ENCODE measurements at regions not wholly inside any gene's neighbourhood (a gene's known extent, or its start where the extent isn't known, plus 50 kb on each side); places are given as distances from the start of the nearest gene placed in this dataset.

GRCh38 chr4:24392613-24393012 lies 191.7 kb downstream of the DHX15 start:
- DNase-seq (no peak), ATAC-seq (no peak)
- Mint-ChIP-seq H3K27ac (no peak overlapping the region), H3K27me3 (ENCODE audit: low read depth) (no peaks in the 10 kb centered on the region), H3K4me1 (ENCODE audit: low read depth) (no peaks in the 10 kb centered on the region), H3K4me3 (no peak overlapping the region), H3K36me3 (ENCODE audit: low read depth) (no peaks in the 10 kb centered on the region), H3K9me3 (ENCODE audit: insufficient read depth) (no peaks in the 10 kb centered on the region)
- ChIA-PET POLR2A (no interaction called here), CTCF (no interaction called here)

- Mint-ChIP-seq H3K9me3 (ENCODE audit: insufficient read depth) (peaks cover 4% of the 10 kb centered on the region), H3K27ac (no peak overlapping the region), H3K4me1 (ENCODE audit: low read depth) (no peaks in the 10 kb centered on the region), H3K27me3 (ENCODE audit: low read depth) (peaks cover 2% of the 10 kb centered on the region), H3K36me3 (ENCODE audit: low read depth) (no peaks in the 10 kb centered on the region), H3K4me3 (no peak overlapping the region)
- DNase-seq (no peak), ATAC-seq (no peak)
- CTCF ChIA-PET, result interaction anchor here (0.7 kb wide), 1 partner anchor 10 kb away, joined by 3 read pairs; no protein-coding TSS in a partner anchor
- POLR2A ChIA-PET, result no interaction called here
These were observed 202.0 kb downstream of the DHX15 start for GRCh38 chr4:24382381-24382780.

- CTCF ChIA-PET, result no interaction called here
- POLR2A ChIA-PET, result no interaction called here
- H3K9me3 Mint-ChIP-seq (ENCODE audit: insufficient read depth), result peaks cover 4% of the 10 kb centered on the region
- no peak overlapping the region for H3K4me3 Mint-ChIP-seq
- DNase-seq (no peak), ATAC-seq (no peak)
- no peaks in the 10 kb centered on the region for H3K4me1 Mint-ChIP-seq (ENCODE audit: low read depth)
- no peak overlapping the region for H3K27ac Mint-ChIP-seq
- H3K27me3 Mint-ChIP-seq (ENCODE audit: low read depth), result peaks cover 2% of the 10 kb centered on the region
- H3K36me3 Mint-ChIP-seq (ENCODE audit: low read depth), result no peaks in the 10 kb centered on the region
These were observed 203.2 kb downstream of the DHX15 start for GRCh38 chr4:24380957-24381665.

GRCh38 chr4:24373704-24374103 lies 210.7 kb downstream of the DHX15 start:
- no peak for DNase-seq
- H3K27ac Mint-ChIP-seq, result no peak overlapping the region
- POLR2A ChIA-PET, result no interaction called here

GRCh38 chr4:24372881-24373280 lies 211.5 kb downstream of the DHX15 start:
- DNase-seq, result no peak
- no peaks in the 10 kb centered on the region for H3K36me3 Mint-ChIP-seq (ENCODE audit: low read depth)
- no peaks in the 10 kb centered on the region for H3K27me3 Mint-ChIP-seq (ENCODE audit: low read depth)
- ChIA-PET POLR2A (no interaction called here), CTCF (interaction anchor here (0.9 kb wide), 1 partner anchor 9 kb away, joined by 3 read pairs; no protein-coding TSS in a partner anchor)
- no peak overlapping the region for H3K27ac Mint-ChIP-seq
- no peak overlapping the region for H3K4me3 Mint-ChIP-seq
- H3K9me3 Mint-ChIP-seq (ENCODE audit: insufficient read depth), result no peaks in the 10 kb centered on the region
- no peaks in the 10 kb centered on the region for H3K4me1 Mint-ChIP-seq (ENCODE audit: low read depth)
- ATAC-seq, result no peak

More at GRCh38 chr4:24373704-24374103, 210.7 kb downstream of the DHX15 start:
- no peak for ATAC-seq
- Mint-ChIP-seq H3K4me3 (no peak overlapping the region), H3K9me3 (ENCODE audit: insufficient read depth) (no peaks in the 10 kb centered on the region), H3K4me1 (ENCODE audit: low read depth) (no peaks in the 10 kb centered on the region), H3K36me3 (ENCODE audit: low read depth) (no peaks in the 10 kb centered on the region), H3K27me3 (ENCODE audit: low read depth) (no peaks in the 10 kb centered on the region)
- CTCF ChIA-PET, result no interaction called here

- Mint-ChIP-seq H3K27ac (no peak overlapping the region), H3K4me1 (ENCODE audit: low read depth) (no peaks in the 10 kb centered on the region), H3K27me3 (ENCODE audit: low read depth) (no peaks in the 10 kb centered on the region), H3K9me3 (ENCODE audit: insufficient read depth) (no peaks in the 10 kb centered on the region), H3K4me3 (no peak overlapping the region), H3K36me3 (ENCODE audit: low read depth) (no peaks in the 10 kb centered on the region)
- CTCF ChIA-PET, result interaction anchor here (0.9 kb wide), 1 partner anchor 10 kb away, joined by 3 read pairs; no protein-coding TSS in a partner anchor
- POLR2A ChIA-PET, result no interaction called here
- ATAC-seq (no peak), DNase-seq (no peak)
These were observed 212.0 kb downstream of the DHX15 start for GRCh38 chr4:24372341-24372740.

- no peaks in the 10 kb centered on the region for H3K36me3 Mint-ChIP-seq (ENCODE audit: low read depth)
- H3K27me3 Mint-ChIP-seq (ENCODE audit: low read depth), result no peaks in the 10 kb centered on the region
- H3K4me1 Mint-ChIP-seq (ENCODE audit: low read depth), result no peaks in the 10 kb centered on the region
- H3K4me3 Mint-ChIP-seq, result no peak overlapping the region
- no peak overlapping the region for H3K27ac Mint-ChIP-seq
- ATAC-seq (no peak), DNase-seq (no peak)
- POLR2A ChIA-PET, result no interaction called here
- CTCF ChIA-PET, result no interaction called here
- H3K9me3 Mint-ChIP-seq (ENCODE audit: insufficient read depth), result no peaks in the 10 kb centered on the region
These were observed 213.9 kb downstream of the DHX15 start for GRCh38 chr4:24370421-24370820.

GRCh38 chr4:24369507-24370029 lies 214.8 kb downstream of the DHX15 start:
- ChIA-PET POLR2A (no interaction called here), CTCF (no interaction called here)
- Mint-ChIP-seq H3K9me3 (ENCODE audit: insufficient read depth) (no peaks in the 10 kb centered on the region), H3K27ac (no peak overlapping the region), H3K36me3 (ENCODE audit: low read depth) (no peaks in the 10 kb centered on the region), H3K4me3 (no peak overlapping the region), H3K27me3 (ENCODE audit: low read depth) (no peaks in the 10 kb centered on the region), H3K4me1 (ENCODE audit: low read depth) (no peaks in the 10 kb centered on the region)
- no peak for ATAC-seq
- DNase-seq, result no peak

GRCh38 chr4:24368801-24369200 lies 215.6 kb downstream of the DHX15 start:
- H3K27me3 Mint-ChIP-seq (ENCODE audit: low read depth), result no peaks in the 10 kb centered on the region
- no peaks in the 10 kb centered on the region for H3K9me3 Mint-ChIP-seq (ENCODE audit: insufficient read depth)
- no peak overlapping the region for H3K27ac Mint-ChIP-seq
- DNase-seq (no peak), ATAC-seq (no peak)
- H3K4me3 Mint-ChIP-seq, result no peak overlapping the region
- H3K36me3 Mint-ChIP-seq (ENCODE audit: low read depth), result no peaks in the 10 kb centered on the region
- POLR2A ChIA-PET, result no interaction called here
- CTCF ChIA-PET, result no interaction called here
- H3K4me1 Mint-ChIP-seq (ENCODE audit: low read depth), result no peaks in the 10 kb centered on the region

GRCh38 chr4:24364852-24365251 lies 219.5 kb downstream of the DHX15 start:
- CTCF ChIA-PET, result no interaction called here
- Mint-ChIP-seq H3K36me3 (ENCODE audit: low read depth) (no peaks in the 10 kb centered on the region), H3K9me3 (ENCODE audit: insufficient read depth) (no peaks in the 10 kb centered on the region), H3K4me3 (no peak overlapping the region), H3K27me3 (ENCODE audit: low read depth) (no peaks in the 10 kb centered on the region), H3K27ac (no peak overlapping the region), H3K4me1 (ENCODE audit: low read depth) (no peaks in the 10 kb centered on the region)
- POLR2A ChIA-PET, result no interaction called here
- no peak for DNase-seq
- ATAC-seq, result no peak

GRCh38 chr4:24364249-24364648 lies 220.1 kb downstream of the DHX15 start:
- DNase-seq, result no peak
- no peak for ATAC-seq
- Mint-ChIP-seq H3K27ac (no peak overlapping the region), H3K4me3 (no peak overlapping the region), H3K27me3 (ENCODE audit: low read depth) (no peaks in the 10 kb centered on the region), H3K9me3 (ENCODE audit: insufficient read depth) (no peaks in the 10 kb centered on the region), H3K36me3 (ENCODE audit: low read depth) (no peaks in the 10 kb centered on the region), H3K4me1 (ENCODE audit: low read depth) (no peaks in the 10 kb centered on the region)
- ChIA-PET CTCF (no interaction called here), POLR2A (no interaction called here)

- H3K9me3 Mint-ChIP-seq (ENCODE audit: insufficient read depth), result no peaks in the 10 kb centered on the region
- ChIA-PET POLR2A (no interaction called here), CTCF (no interaction called here)
- no peaks in the 10 kb centered on the region for H3K4me1 Mint-ChIP-seq (ENCODE audit: low read depth)
- H3K27me3 Mint-ChIP-seq (ENCODE audit: low read depth), result no peaks in the 10 kb centered on the region
- H3K27ac Mint-ChIP-seq, result no peak overlapping the region
- ATAC-seq, result no peak
- H3K36me3 Mint-ChIP-seq (ENCODE audit: low read depth), result no peaks in the 10 kb centered on the region
- DNase-seq, result no peak
- no peak overlapping the region for H3K4me3 Mint-ChIP-seq
These were observed 220.6 kb downstream of the DHX15 start for GRCh38 chr4:24363751-24364150.

- H3K27me3 Mint-ChIP-seq (ENCODE audit: low read depth), result no peaks in the 10 kb centered on the region
- DNase-seq (no peak), ATAC-seq (no peak)
- H3K36me3 Mint-ChIP-seq (ENCODE audit: low read depth), result no peaks in the 10 kb centered on the region
- no peaks in the 10 kb centered on the region for H3K4me1 Mint-ChIP-seq (ENCODE audit: low read depth)
- ChIA-PET POLR2A (no interaction called here), CTCF (no interaction called here)
- no peaks in the 10 kb centered on the region for H3K9me3 Mint-ChIP-seq (ENCODE audit: insufficient read depth)
- H3K4me3 Mint-ChIP-seq, result no peak overlapping the region
- H3K27ac Mint-ChIP-seq, result no peak overlapping the region
These were observed 232.2 kb downstream of the DHX15 start for GRCh38 chr4:24352112-24352511.

All from activated CD8-positive, alpha-beta T cell treated with anti-CD3 and anti-CD28 coated beads, Interleukin-2, amount 10 ng/mL, durations not matched to agents 7 days and 5 days (primary cell).